Islet of Langerhans (tissue), 1 donor: ENCODE measurements at regions not wholly inside any gene's neighbourhood (a gene's known extent, or its start where the extent isn't known, plus 50 kb on each side); places are given as distances from the start of the nearest gene placed in this dataset.

Experiments used
- FAIRE-seq: peaks from one replicate; lab custom pipeline; 2011; peaks lifted over from hg19 to GRCh38; lab: Jason Lieb, UNC

DNA sequence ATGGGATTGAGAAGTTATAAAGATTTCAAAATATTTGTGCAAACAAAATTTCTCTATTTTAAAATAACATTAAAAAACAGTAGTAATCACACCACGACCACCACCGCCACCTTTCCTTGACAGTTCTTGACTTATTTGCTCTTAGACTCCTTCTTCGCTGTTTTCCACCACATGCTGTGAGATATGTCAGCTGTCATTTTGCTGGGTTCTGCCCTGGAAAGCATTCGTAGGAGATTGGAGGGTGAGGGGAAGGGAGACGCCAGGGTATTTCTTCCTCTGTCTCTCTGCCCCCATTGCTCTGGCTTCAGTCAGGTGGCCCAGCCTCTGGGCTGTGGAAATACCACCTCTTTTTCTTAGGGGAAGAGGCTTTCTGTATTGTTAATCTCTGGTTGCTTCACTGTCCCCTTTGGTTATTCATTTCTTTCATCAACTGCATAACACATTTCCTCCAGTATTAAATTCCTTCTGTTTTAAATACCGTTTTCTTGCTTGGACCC is 186.2 kb downstream of the NEDD1 start:
- FAIRE-seq = no peak

DNA sequence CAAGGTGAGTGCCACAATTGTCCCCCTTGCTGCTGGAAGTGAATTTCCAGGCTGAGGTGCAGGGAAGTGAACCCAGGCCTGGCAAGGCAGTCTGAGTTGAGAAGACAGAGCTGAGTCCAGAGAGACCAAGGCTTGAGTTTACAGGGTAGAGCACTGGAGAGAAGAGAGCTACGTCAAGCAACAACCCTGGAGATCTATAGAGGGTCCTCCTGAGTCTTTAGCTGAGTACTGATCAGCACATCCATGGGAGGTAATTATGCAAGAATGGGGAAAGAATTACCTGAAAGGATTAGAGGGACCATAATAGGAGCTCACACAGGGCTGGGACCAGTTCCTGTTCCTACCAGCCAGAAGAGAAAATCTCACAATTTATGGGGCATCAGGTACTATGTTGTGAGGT is 190.7 kb downstream of the NEDD1 start:
- FAIRE-seq = no peak

DNA sequence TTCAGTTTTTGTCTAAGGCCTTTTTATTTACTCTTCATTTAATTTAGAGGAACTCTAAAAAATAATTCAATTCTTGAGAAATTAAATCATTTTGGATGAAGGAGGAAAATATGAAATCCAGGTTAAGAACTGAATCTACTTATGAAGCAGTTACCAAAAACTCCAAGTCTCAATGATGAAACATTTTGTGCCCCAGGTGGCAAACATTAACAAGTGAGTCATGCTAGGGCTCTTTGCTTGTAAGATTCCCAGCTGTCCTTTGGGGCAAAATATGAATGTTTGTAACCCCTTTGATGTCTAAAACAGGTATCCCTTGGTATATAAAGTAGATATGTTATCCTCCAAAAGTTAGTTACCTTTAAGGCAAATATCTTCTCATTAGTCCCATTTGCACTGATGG is 202.4 kb downstream of the NEDD1 start:
- no peak for FAIRE-seq

DNA sequence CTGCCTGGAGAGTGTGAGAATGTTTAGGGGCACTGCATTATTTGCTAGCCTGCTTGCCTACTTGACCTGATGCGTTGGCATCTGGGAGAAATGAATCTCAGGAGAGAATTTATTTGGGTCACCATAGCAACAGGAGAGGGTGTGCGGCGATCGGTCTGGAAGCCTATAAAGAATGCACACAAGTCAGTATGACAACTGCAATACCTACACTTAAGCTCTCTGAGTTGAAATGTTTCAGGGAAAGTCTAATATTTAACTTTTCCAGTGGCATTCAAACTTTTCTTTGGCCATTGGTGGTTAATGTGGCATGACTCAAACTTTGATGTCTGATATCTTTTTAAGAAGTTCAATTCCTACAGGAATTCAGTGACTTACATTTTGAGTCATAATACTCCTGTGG is 205.1 kb downstream of the NEDD1 start:
- no peak for FAIRE-seq

GRCh38 chr12:97118796-97119375 is 211.8 kb downstream of the NEDD1 start:
- no peak for FAIRE-seq

DNA sequence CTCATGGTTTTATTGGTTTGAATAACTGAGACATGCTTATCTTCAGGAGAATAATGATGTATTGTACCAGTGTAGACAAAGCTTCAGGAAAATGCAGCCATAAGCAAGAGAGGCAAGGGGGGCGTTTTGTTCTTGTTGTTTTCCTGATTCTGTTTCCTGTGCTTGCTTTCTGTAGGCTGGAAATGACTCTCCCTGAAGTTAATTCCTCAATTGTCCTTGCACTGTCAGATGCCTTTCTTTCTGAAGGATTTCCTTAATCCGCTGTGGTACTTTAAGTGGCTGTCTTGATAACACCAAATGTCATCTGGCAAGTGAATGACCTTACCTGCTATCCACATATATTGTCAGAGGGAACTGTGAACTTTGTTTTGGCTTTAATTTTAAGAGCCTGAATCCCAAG is 220.0 kb downstream of the NEDD1 start:
- FAIRE-seq = no peak

DNA sequence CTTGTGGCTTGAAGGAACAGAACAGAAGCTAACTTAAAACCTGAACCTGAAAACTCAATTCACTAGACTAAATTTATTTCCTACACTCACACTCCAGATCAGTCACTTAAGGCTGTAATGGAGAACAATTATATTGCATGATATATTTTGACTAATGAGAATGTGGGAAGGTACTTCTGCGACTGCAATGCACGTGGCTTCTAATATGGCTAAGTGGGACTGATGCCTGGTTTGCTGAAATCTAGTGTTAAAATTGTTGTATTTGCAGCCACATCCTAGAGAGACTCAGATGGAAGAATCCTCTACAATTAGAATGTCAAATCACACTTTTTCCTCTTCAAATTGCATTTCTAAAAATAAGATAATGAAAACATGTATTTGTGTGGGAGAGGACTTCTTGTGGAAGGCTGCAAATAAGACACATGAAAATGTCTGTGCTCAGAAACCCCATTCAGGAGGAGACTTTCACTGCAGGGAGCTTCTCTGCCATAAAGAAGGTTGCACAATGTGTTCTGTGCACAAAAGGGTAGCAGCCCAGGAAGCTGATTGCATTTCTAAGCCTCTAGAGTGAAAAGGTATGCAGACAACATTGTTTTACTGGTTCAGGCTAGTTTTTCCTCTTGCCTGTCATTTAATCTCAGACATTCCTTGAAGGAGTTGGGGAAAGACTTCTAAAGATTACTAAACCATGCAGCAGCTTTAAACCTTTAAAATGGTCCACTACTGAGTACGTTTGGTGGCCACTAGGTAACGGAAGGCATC is 224.3 kb downstream of the NEDD1 start:
- no peak for FAIRE-seq

DNA sequence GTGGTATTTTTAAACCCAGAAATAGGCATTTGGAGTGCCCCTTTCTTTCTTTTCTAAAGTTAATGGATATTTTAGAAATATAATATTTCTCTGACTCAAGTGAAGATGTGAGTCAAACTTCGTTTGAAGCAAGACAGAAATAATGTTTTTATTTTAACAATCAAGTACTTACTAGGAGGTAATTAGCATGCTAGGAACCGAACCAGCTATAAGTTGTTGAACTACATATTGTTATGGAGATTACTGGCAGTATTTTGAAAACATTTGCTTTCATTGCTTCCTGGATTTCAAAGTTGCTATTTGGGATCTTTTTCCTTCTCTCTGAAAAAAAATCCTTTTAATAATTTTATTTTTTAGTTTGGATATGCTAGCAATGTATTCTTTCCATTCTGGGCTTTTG is 225.2 kb downstream of the NEDD1 start:
- FAIRE-seq = no peak

GRCh38 chr12:97134495-97134894 is 227.4 kb downstream of the NEDD1 start:
- no peak for FAIRE-seq

DNA sequence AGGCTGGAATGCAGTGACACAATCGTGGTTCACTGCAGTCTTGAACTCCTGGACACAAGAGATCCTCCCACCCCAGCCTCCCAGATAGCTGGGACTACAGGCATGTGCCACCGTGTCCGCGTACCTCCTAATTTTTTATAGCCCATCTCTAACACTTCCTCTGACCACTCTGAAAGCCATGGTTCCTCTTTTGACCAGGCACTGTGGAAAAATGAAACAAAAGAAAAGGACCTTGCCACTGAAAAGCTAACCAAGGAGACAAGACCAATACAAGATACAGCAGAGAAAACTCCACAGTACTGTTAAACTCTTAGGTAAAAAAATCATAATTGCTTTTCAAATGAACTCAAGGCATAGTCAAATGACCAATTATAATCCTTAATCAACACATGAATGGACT is 233.3 kb downstream of the NEDD1 start:
- FAIRE-seq = no peak

DNA sequence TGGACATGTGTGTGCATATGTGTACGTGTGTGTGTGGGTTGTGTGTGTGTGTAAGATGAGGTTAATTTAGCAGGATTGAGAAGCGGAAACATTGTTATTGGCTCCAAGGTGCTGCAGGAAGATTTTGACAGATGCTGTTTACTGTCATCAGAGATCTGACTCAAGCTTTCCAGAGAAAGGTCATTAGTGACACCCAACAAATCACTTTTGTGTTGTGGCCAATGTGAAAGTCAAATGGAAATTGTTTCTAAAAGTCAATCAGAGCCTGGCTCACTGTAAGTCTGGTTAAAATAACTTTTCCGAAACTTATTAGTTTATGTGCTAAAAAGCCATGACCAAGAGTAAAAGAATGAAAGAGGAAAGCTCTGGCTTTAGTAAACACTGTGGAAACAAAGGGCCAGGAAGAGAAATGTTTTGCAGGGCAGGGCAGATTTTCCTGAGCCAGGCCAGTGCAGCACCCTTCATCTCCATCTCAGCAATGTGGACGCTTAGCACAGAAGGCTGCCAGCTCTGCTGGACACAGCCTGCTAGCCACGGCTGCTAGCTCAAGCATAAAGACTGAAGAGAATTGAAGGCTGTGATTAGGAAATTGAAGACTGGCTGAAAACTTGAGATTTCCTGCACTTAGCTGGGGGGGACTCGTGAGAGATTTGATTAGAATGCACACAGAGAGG is 235.8 kb downstream of the NEDD1 start:
- no peak for FAIRE-seq

- FAIRE-seq = no peak
Measured at GRCh38 chr12:97148941-97149559, 242.0 kb downstream of the NEDD1 start.

- FAIRE-seq = no peak
Measured at GRCh38 chr12:97151481-97151880, 244.4 kb downstream of the NEDD1 start.

DNA sequence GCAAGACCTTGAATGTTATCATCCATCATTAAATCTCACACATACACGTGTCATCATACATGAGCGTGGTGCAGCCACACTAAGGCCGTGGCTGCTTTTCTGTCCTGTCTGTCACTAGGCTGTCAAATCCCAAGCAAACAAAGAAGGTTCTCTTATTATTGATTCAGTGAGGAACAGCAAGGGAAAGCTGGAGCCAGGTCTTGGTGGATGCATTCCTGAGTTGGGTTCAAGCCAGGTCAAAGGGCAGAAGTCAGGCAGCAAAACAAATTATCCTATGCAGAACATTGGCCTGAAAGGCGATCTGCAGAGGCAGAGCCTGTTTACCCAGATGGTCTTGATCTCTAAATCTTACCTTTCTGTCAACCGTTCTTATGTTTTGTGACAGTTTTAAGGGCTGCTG is 252.3 kb downstream of the NEDD1 start:
- FAIRE-seq = no peak

DNA sequence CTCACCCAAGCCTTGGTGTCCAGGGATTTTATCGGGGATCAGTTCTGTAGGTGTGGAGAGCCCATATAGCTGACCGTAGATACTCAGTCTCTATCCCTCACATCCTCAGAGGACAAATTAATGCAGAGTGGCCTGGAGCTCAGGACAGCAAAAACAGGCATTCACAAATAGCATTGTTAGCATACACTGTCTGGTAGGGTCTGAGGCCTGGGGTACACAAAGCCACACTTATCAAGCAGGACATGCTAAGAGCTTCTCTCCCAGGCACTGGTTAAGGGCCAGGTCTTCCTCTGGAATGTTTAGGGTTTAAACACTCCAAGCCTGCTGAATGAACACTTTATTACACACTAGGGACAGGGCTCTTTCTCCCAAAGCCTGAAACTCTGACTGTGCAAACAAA is 253.2 kb downstream of the NEDD1 start:
- FAIRE-seq = no peak

DNA sequence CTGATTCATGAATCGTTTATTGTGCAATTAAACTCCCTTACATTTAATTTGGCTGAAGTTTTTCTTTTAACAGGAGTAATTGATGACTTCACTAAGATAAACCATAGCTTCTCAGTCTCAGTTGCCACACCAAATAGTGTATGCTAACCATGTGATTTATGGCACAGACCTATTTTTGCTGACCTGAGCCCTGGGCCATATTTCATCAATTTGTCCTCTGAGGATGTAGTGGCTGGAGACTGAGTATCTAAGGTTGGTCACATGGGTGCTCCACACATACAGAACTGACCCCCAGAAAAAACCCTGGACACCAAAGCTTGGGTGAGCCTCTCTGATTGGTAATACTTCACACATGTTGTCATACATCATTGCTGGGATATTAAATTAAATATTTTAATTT is 255.1 kb downstream of the NEDD1 start:
- no peak for FAIRE-seq

DNA sequence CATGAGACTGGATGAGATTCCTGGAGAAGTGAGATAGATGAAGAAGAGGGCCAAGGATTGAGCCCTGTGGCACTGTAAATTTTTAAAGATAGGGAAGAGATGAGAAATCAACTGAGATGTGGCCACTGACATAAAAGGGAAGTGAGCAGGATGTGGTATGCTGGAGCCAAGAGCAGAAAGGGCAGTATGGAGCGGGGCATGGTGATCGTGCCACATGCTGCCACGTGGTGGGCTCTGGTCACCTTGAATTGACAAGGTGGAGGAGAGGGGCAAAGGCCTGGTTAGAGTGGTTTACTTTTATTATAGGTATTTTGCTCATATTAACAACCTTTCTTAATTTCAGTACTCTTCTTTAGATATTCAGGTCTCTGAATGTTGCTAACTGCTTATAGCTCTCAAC is 257.9 kb downstream of the NEDD1 start:
- FAIRE-seq = no peak

DNA sequence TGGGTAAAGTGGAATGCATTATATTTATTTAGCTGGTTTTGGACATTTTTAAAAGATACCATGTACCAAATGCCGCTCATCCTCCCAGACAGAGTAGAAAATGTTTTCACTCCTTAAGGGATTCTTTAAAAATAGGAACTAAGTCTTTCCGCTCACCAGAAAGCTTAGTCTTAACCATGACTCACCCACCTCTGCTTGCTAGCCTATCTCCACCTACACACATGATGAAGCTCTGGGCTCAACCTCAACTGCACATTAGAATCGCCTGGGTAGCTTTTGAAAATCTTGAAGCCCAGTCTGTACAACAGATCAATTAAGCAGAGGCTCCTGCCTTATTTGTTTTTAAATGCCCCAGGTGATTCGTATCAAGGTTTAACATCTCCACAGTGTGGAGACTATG is 260.5 kb downstream of the NEDD1 start:
- FAIRE-seq = no peak

DNA sequence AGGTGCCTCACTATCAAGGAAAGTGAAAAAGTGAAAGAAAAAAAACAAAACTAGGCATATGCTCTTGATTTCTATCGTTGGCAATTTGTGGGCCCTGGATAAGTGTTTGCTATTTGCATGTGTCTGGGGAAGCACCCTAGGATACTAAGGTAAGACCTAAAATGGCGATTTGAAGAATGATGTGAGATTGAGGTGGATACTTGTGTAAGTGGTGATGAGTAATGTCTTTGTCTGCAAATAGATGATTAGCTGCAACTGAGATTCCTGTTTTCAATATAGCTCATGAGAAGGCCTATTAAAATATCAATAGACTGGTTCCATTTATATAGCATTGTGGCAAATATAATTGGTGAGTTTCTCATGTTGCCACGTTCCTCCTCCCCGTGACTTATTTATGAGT is 261.7 kb downstream of the NEDD1 start:
- FAIRE-seq = no peak

DNA sequence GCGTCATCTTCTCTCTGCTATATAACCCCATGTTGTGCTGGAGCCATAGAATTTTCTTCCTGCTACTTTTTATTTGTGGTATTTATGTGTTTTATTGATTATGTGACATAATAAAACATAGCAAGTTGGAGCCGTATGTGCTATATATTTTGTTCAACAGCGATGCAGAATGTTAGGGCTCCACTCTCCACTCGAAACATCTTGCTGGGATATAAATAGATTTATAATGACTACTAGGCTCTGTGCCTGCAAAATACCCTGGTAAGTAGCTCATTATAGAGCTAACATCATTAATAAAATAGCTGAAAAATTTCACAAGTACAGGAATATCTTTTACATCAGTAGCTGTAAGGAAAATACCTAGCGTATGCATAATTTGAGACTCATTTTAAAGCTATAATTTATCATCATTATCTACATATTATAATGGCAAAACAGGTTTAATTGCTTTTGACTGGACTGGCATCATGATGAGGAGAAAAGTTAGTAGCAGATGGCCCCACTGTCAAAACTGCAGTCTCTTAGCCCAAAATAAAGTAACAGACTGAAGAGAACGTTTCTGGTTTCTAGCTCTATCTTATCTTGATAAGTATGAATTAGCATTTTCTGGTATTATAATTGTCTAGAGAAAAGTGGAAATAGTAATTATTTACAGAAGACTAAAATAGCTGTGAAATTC is 263.0 kb downstream of the NEDD1 start:
- FAIRE-seq = no peak

DNA sequence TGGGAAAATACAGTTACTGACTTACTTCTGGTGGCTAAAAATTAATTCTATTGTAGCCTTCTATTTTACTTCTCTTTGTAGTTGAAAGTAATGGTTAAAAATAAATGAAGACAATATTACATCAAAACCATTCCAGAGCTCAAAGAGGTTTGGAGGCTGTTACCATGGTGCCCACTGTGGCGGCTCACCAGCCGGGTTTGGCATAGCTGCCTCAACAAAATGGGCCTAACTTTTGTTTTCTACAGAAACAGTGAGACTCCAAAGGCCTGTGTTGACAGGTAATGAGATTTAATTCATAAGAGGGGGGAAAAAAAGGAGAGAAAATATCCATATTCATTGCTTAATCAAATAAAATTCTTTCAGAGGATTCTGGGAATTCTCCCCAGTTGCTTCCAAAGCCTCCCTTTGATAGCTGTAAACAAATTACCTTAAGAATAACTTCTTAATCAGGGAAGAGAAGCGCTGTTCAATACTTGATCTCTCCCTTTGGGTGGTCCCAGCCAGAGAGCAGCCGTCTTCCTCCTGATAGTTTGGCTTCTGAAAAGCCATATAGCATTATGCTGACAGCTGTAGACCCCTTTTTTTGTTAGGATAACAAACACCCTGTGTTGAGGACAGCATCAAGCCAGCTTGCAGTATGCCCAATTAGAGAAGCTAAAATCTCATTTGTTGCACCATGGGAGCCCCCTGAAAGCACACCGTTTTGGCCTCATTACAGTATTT is 266.8 kb downstream of the NEDD1 start:
- FAIRE-seq = no peak

GRCh38 chr12:97177481-97177880 is 270.4 kb downstream of the NEDD1 start:
- no peak for FAIRE-seq
